PFSK-1 (cell line): ENCODE measurements at regions not wholly inside any gene's neighbourhood (a gene's known extent, or its start where the extent isn't known, plus 50 kb on each side); places are given as distances from the start of the nearest gene placed in this dataset.

Experiments used
- FOXP2 ChIP-seq: optimal IDR thresholded peaks from 2 replicates; pipeline ENCODE3; 2011; ENCODE audit warnings: borderline replicate concordance, control low read depth, inconsistent platforms; ENCODE audit not compliant: insufficient read depth; ENCODE audit errors: extremely low read length, extremely low read depth
- POLR2AphosphoS5 ChIP-seq: IDR thresholded peaks from 2 replicates; pipeline ENCODE4 v1.6.1; 2012; ENCODE audit warnings: low read depth, mild to moderate bottlenecking, control low read depth, low read length, moderate library complexity
- REST ChIP-seq, 2 experiments: IDR thresholded peaks; 2 replicates each; pipeline versions ENCODE4 v1.6.1 to v1.8.0; 2011 to 2012; ENCODE audit warnings: low read depth in 2 of 2, low read length in 2 of 2, control low read depth in 1 of 2, inconsistent platforms in 1 of 2, mild to moderate bottlenecking in 1 of 2, moderate library complexity in 1 of 2; ENCODE audit not compliant: insufficient read depth in 1 of 2
- SIN3A ChIP-seq: IDR thresholded peaks from 2 replicates; pipeline ENCODE4 v1.6.1; 2012; ENCODE audit warnings: mild to moderate bottlenecking, low read length, moderate library complexity, borderline replicate concordance; ENCODE audit not compliant: insufficient read depth
- TAF1 ChIP-seq: IDR thresholded peaks from 2 replicates; pipeline ENCODE4 v1.6.1; 2012; ENCODE audit warnings: low read length, control low read depth, borderline replicate concordance; ENCODE audit not compliant: insufficient read depth

GRCh38 chr13:105513448-105513847 is 1022.0 kb downstream of the EFNB2 start:
- TF ChIP-seq POLR2AphosphoS5: no peak
- TF ChIP-seq SIN3A: no peak
- TF ChIP-seq TAF1: no peak
- TF ChIP-seq REST (IDR thresholded peaks at IDR 0.05; ENCODE audit: insufficient read depth in 1 of 2, low read depth in 2 of 2, low read length in 2 of 2): no peak
- TF ChIP-seq FOXP2: no peak
